GM18909 (cell line): ENCODE measurements at regions not wholly inside any gene's neighbourhood (a gene's known extent, or its start where the extent isn't known, plus 50 kb on each side); places are given as distances from the start of the nearest gene placed in this dataset.

Experiments
- ATAC-seq: cut with Tn5 transposase; IDR thresholded peaks from one replicate; pipeline ENCODE4 v1.9.1; 2021; ENCODE audit warnings: mild to moderate bottlenecking; ENCODE audit not compliant: unreplicated experiment, poor library complexity

GRCh38 chr6:147802459-147802858, 294.0 kb downstream of the SAMD5 start:
- no peak for ATAC-seq

GRCh38 chr6:147805155-147805554, 296.7 kb downstream of the SAMD5 start:
- no peak for ATAC-seq

- no peak for ATAC-seq
Measured at GRCh38 chr6:147806697-147807096, 298.2 kb downstream of the SAMD5 start.

- ATAC-seq = no peak
Measured at GRCh38 chr6:147808640-147809039, 300.1 kb downstream of the SAMD5 start.

GRCh38 chr6:147811913-147812629, 303.6 kb downstream of the SAMD5 start:
- ATAC-seq = no peak

- no peak for ATAC-seq
Measured at GRCh38 chr6:147817042-147817689, 308.7 kb downstream of the SAMD5 start.

GRCh38 chr6:147820520-147820919, 312.0 kb downstream of the SAMD5 start:
- ATAC-seq = no peak

- ATAC-seq = no peak
Measured at GRCh38 chr6:147821295-147821897, 312.9 kb downstream of the SAMD5 start.

GRCh38 chr6:147823936-147824335, 315.4 kb downstream of the SAMD5 start:
- ATAC-seq = no peak

GRCh38 chr6:147825848-147826247, 317.4 kb downstream of the SAMD5 start:
- ATAC-seq = no peak

- ATAC-seq = no peak
Measured at GRCh38 chr6:147826698-147827097, 318.2 kb downstream of the SAMD5 start.

- no peak for ATAC-seq
Measured at GRCh38 chr6:147829418-147829817, 320.9 kb downstream of the SAMD5 start.

GRCh38 chr6:147829835-147830234, 321.3 kb downstream of the SAMD5 start:
- no peak for ATAC-seq

- ATAC-seq = no peak
Measured at GRCh38 chr6:147831356-147831755, 322.9 kb downstream of the SAMD5 start.

GRCh38 chr6:147833607-147834006, 325.1 kb downstream of the SAMD5 start:
- ATAC-seq = no peak

GRCh38 chr6:147834084-147834776, 325.7 kb downstream of the SAMD5 start:
- ATAC-seq = no peak

- no peak for ATAC-seq
Measured at GRCh38 chr6:147837540-147837939, 329.1 kb downstream of the SAMD5 start.

GRCh38 chr6:147839708-147840610, 331.5 kb downstream of the SAMD5 start:
- no peak for ATAC-seq

GRCh38 chr6:147841547-147842148, 333.2 kb downstream of the SAMD5 start:
- no peak for ATAC-seq
